Esophagus muscularis mucosa (tissue), 4 donors: ENCODE measurements at regions not wholly inside any gene's neighbourhood (a gene's known extent, or its start where the extent isn't known, plus 50 kb on each side); places are given as distances from the start of the nearest gene placed in this dataset.

Experiments used
- DNase-seq: peaks from one replicate; pipeline ENCODE4 v3.0.0-alpha.2; 2017; ENCODE audit errors: extremely low spot score
- H3K27ac ChIP-seq, 4 donors: fragments of 200-600 bp; sonication (generic); replicated peaks in 1 of 4; 1 replicate in 3 of 4; 2 replicates in 1 of 4; pipeline ENCODE4 v1.5.1; 2016 to 2019; ENCODE audit warnings: mild to moderate bottlenecking in 1 of 4
- H3K27me3 ChIP-seq, 4 donors: fragments of 200-600 bp; sonication (generic); one replicate each; pipeline versions ENCODE4 v1.5.1 to v1.6.0; 2016 to 2019
- H3K36me3 ChIP-seq, 4 donors: fragments of 200-600 bp; sonication (generic); one replicate each; pipeline ENCODE4 v1.5.1; 2016 to 2019
- H3K4me1 ChIP-seq, 4 donors: fragments of 200-600 bp; sonication (generic); one replicate each; pipeline ENCODE4 v1.5.1; 2016 to 2019
- H3K4me3 ChIP-seq, 4 donors: fragments of 200-600 bp; sonication (generic); 1 replicate in 2 of 4; 2 replicates in 2 of 4; pipeline ENCODE4 v1.5.1; 2016 to 2019; ENCODE audit warnings: mild to moderate bottlenecking in 4 of 4, moderate library complexity in 1 of 4
- H3K9me3 ChIP-seq, 4 donors: fragments of 200-600 bp; sonication (generic); 1 replicate in 3 of 4; 2 replicates in 1 of 4; pipeline ENCODE4 v1.5.1; 2016 to 2019
- CTCF ChIP-seq, 3 experiments: fragments of 200-600 bp in 2 of 3; fragments of 450-650 bp in 1 of 3; sonication (generic) in 2 of 3; IDR thresholded peaks; one replicate each; pipeline ENCODE4 v1.5.1; 2017 to 2019; ENCODE audit warnings: antibody characterized with exemption in 3 of 3, mild to moderate bottlenecking in 2 of 3, moderate library complexity in 1 of 3
- EP300 ChIP-seq: sonication (generic); formaldehyde crosslinking; IDR thresholded peaks from one replicate; pipeline ENCODE4 v1.6.1; 2017; ENCODE audit warnings: antibody characterized with exemption
- POLR2A ChIP-seq: fragments of 450-650 bp; IDR thresholded peaks from one replicate; pipeline ENCODE4 v1.6.1; 2017; ENCODE audit warnings: antibody characterized with exemption, moderate library complexity, mild to moderate bottlenecking, low read depth
- POLR2AphosphoS5 ChIP-seq, 2 donors: sonication (generic); formaldehyde crosslinking; IDR thresholded peaks; one replicate each; pipeline ENCODE4 v1.6.1; 2017; ENCODE audit warnings: antibody characterized with exemption in 2 of 2
- WGBS: methylation state at CpG from one replicate; pipeline ENCODE4 v1.1.5; 2018; 5-methylcytosine and 5-hydroxymethylcytosine counted together
- intact Hi-C: fragments of 100-400 bp; cut with DNase I; formaldehyde crosslinking; loops from one replicate; pipeline ENCODE4 v1.15.1; 2023

GRCh38 chr12:3996322-3996721 lies 123.1 kb upstream of the PARP11 start:
- intact Hi-C loops = loop anchor here (2.0 to 5.0 kb wide), 3 partner anchors 42 to 282 kb away; no protein-coding TSS in a partner anchor
- TF ChIP-seq CTCF (IDR thresholded peaks at IDR 0.05) (no peak), POLR2A (no peak), EP300 (no peak), POLR2AphosphoS5 (IDR thresholded peaks at IDR 0.05) (no peak)

GRCh38 chr12:3995306-3995705 lies 122.1 kb upstream of the PARP11 start:
- peaks cover 0 to 20% (median 0%) of the 10 kb centered on the region in 4 donors for H3K27me3 ChIP-seq
- 62% methylated on average over 2 of the region's 2 CpGs for WGBS
- intact Hi-C loops = loop anchor here (5.0 kb wide), 1 partner anchor 108 kb away; no protein-coding TSS in a partner anchor
- DNase-seq = no peak
- TF ChIP-seq EP300 = no peak
- no peak for TF ChIP-seq POLR2AphosphoS5 (IDR thresholded peaks at IDR 0.05)
- no peak for TF ChIP-seq POLR2A
- TF ChIP-seq CTCF (IDR thresholded peaks at IDR 0.05) = no peak
- no peaks in the 10 kb centered on the region for H3K36me3 ChIP-seq
- no peak overlapping the region for H3K4me3 ChIP-seq
- H3K27ac ChIP-seq = no peak overlapping the region
- H3K9me3 ChIP-seq = no peaks in the 10 kb centered on the region
- H3K4me1 ChIP-seq = no peaks in the 10 kb centered on the region

More at GRCh38 chr12:3996322-3996721, 123.1 kb upstream of the PARP11 start:
- WGBS = 60% methylated on average over 5 of the region's 5 CpGs
- H3K9me3 ChIP-seq = peaks cover 0 to 3% (median 0%) of the 10 kb centered on the region in 4 donors
- H3K27me3 ChIP-seq = peaks cover 0 to 11% (median 0%) of the 10 kb centered on the region in 4 donors
- no peak overlapping the region for H3K4me3 ChIP-seq
- no peaks in the 10 kb centered on the region for H3K4me1 ChIP-seq
- no peaks in the 10 kb centered on the region for H3K36me3 ChIP-seq
- H3K27ac ChIP-seq = no peak overlapping the region
- no peak for DNase-seq

GRCh38 chr12:3994500-3994899 lies 121.3 kb upstream of the PARP11 start:
- H3K4me1 ChIP-seq = no peaks in the 10 kb centered on the region
- H3K9me3 ChIP-seq = no peaks in the 10 kb centered on the region
- no peak for DNase-seq
- intact Hi-C loops = no loop called here
- 76% methylated on average over 3 of the region's 3 CpGs for WGBS
- H3K36me3 ChIP-seq = no peaks in the 10 kb centered on the region
- TF ChIP-seq POLR2A (no peak), CTCF (IDR thresholded peaks at IDR 0.05) (no peak), POLR2AphosphoS5 (IDR thresholded peaks at IDR 0.05) (no peak), EP300 (no peak)
- no peak overlapping the region for H3K4me3 ChIP-seq
- no peak overlapping the region for H3K27ac ChIP-seq
- peaks cover 0 to 24% (median 0%) of the 10 kb centered on the region in 4 donors for H3K27me3 ChIP-seq

- 72% methylated on average over 4 of the region's 4 CpGs for WGBS
- H3K4me1 ChIP-seq = no peaks in the 10 kb centered on the region
- H3K36me3 ChIP-seq = no peaks in the 10 kb centered on the region
- no peak for DNase-seq
- no peaks in the 10 kb centered on the region for H3K9me3 ChIP-seq
- no peak for TF ChIP-seq POLR2AphosphoS5 (IDR thresholded peaks at IDR 0.05)
- no peak for TF ChIP-seq CTCF (IDR thresholded peaks at IDR 0.05)
- no peak for TF ChIP-seq POLR2A
- TF ChIP-seq EP300 = no peak
- intact Hi-C loops = no loop called here
- no peak overlapping the region for H3K4me3 ChIP-seq
- no peak overlapping the region for H3K27ac ChIP-seq
- peaks cover 0 to 32% (median 0%) of the 10 kb centered on the region in 4 donors for H3K27me3 ChIP-seq
These were observed 119.7 kb upstream of the PARP11 start for GRCh38 chr12:3992945-3993344.
